WTC11 (cell line): ENCODE measurements at regions not wholly inside any gene's neighbourhood (a gene's known extent, or its start where the extent isn't known, plus 50 kb on each side); places are given as distances from the start of the nearest gene placed in this dataset.

Source experiments
- ATAC-seq: fragments of 200-7000 bp; cut with Tn5 transposase; 2 replicates; pipeline ENCODE4 v1.10.0; 2021; ENCODE audit warnings: mild to moderate bottlenecking, moderate library complexity
- CTCF ChIA-PET: fragments of 300-600 bp; sonication (Branson Sonifier 250); formaldehyde crosslinking; loops from one replicate; lab custom pipeline; 2021; ENCODE audit warnings: antibody characterized with exemption; lab: Charles Lee
- POLR2A ChIA-PET: fragments of 350-600 bp; sonication (Branson Sonifier 250); formaldehyde crosslinking; loops from one replicate; lab custom pipeline; 2021; ENCODE audit warnings: antibody characterized with exemption; lab: Charles Lee
- DNase-seq: peaks from one replicate; pipeline ENCODE4 v3.0.0; 2021; ENCODE audit warnings: low spot score
- H3K27ac Mint-ChIP-seq: 2 replicates; pipeline ENCODE4 v1.8.0; 2021; ENCODE audit warnings: mixed read lengths
- H3K27me3 Mint-ChIP-seq: 2 replicates; pipeline ENCODE4 v1.8.0; 2021; ENCODE audit warnings: low read depth, mild to moderate bottlenecking, moderate library complexity, mixed read lengths
- H3K36me3 Mint-ChIP-seq: 2 replicates; pipeline ENCODE4 v1.8.0; 2021; ENCODE audit warnings: mixed read lengths
- H3K4me1 Mint-ChIP-seq: 2 replicates; pipeline ENCODE4 v1.8.0; 2022; ENCODE audit warnings: mixed read lengths
- H3K4me3 Mint-ChIP-seq: 2 replicates; pipeline ENCODE4 v1.8.0; 2021; ENCODE audit warnings: mild to moderate bottlenecking, moderate library complexity, mixed read lengths
- H3K9me3 Mint-ChIP-seq: 2 replicates; pipeline ENCODE4 v1.8.0; 2021; ENCODE audit warnings: mixed read lengths
- AFF4 ChIP-seq: sonication (generic); formaldehyde crosslinking; IDR thresholded peaks from 2 replicates; pipeline ENCODE4 v1.8.1; 2023; ENCODE audit warnings: mild to moderate bottlenecking, missing genetic modification reagents, borderline replicate concordance
- E2F4 ChIP-seq: sonication (generic); formaldehyde crosslinking; IDR thresholded peaks from 2 replicates; pipeline ENCODE4 v1.8.1; 2022; ENCODE audit warnings: low read depth, mild to moderate bottlenecking, moderate library complexity, missing genetic modification reagents, borderline replicate concordance
- E2F5 ChIP-seq: sonication (generic); formaldehyde crosslinking; IDR thresholded peaks from 2 replicates; pipeline ENCODE4 v1.8.1; 2022; ENCODE audit warnings: mild to moderate bottlenecking, moderate library complexity, missing genetic modification reagents
- ELF4 ChIP-seq: sonication (generic); formaldehyde crosslinking; IDR thresholded peaks from 2 replicates; pipeline ENCODE4 v1.8.1; 2022; ENCODE audit warnings: low read depth, mild to moderate bottlenecking, moderate library complexity, missing genetic modification reagents
- ESRRA ChIP-seq: sonication (generic); formaldehyde crosslinking; IDR thresholded peaks from 2 replicates; pipeline ENCODE4 v1.8.1; 2022; ENCODE audit warnings: mild to moderate bottlenecking, missing genetic modification reagents, borderline replicate concordance
- ETV6 ChIP-seq: sonication (generic); formaldehyde crosslinking; IDR thresholded peaks from 2 replicates; pipeline ENCODE4 v1.8.1; 2022; ENCODE audit warnings: mild to moderate bottlenecking, missing genetic modification reagents
- GRHL2 ChIP-seq: fragments of 250-450 bp; sonication (Bioruptor Pico); IDR thresholded peaks from 2 replicates; pipeline ENCODE4 v1.8.0; 2022; ENCODE audit warnings: mild to moderate bottlenecking, moderate library complexity; ENCODE audit not compliant: insufficient replicate concordance, severe bottlenecking
- MXD4 ChIP-seq: fragments of 250-450 bp; sonication (Bioruptor Pico); IDR thresholded peaks from 2 replicates; pipeline ENCODE4 v1.8.0; 2021; ENCODE audit warnings: mild to moderate bottlenecking, moderate library complexity, borderline replicate concordance
- NR2C2 ChIP-seq: sonication (generic); formaldehyde crosslinking; IDR thresholded peaks from 2 replicates; pipeline ENCODE4 v1.8.0; 2022; ENCODE audit warnings: mild to moderate bottlenecking, missing genetic modification reagents
- OVOL2 ChIP-seq: fragments of 250-450 bp; sonication (Bioruptor Pico); IDR thresholded peaks from 2 replicates; pipeline ENCODE4 v1.9.0; 2021; ENCODE audit warnings: mild to moderate bottlenecking, borderline replicate concordance
- PRDM15 ChIP-seq: sonication (generic); formaldehyde crosslinking; IDR thresholded peaks from 2 replicates; pipeline ENCODE4 v1.8.0; 2022; ENCODE audit warnings: missing genetic modification reagents
- SMAD4 ChIP-seq: sonication (generic); formaldehyde crosslinking; IDR thresholded peaks from 2 replicates; pipeline ENCODE4 v1.8.0; 2022; ENCODE audit warnings: mild to moderate bottlenecking, missing genetic modification reagents
- SOX15 ChIP-seq: fragments of 250-450 bp; sonication (Bioruptor Pico); IDR thresholded peaks from 2 replicates; pipeline ENCODE4 v1.9.0; 2021; ENCODE audit warnings: mild to moderate bottlenecking
- TEAD4 ChIP-seq: sonication (generic); formaldehyde crosslinking; IDR thresholded peaks from 2 replicates; pipeline ENCODE4 v1.8.0; 2022; ENCODE audit warnings: mild to moderate bottlenecking, missing genetic modification reagents
- ZBTB43 ChIP-seq: sonication (generic); formaldehyde crosslinking; IDR thresholded peaks from 2 replicates; pipeline ENCODE4 v1.8.1; 2023; ENCODE audit warnings: mild to moderate bottlenecking, missing genetic modification reagents
- ZNF219 ChIP-seq: sonication (generic); formaldehyde crosslinking; IDR thresholded peaks from 2 replicates; pipeline ENCODE4 v1.8.0; 2023; ENCODE audit warnings: missing genetic modification reagents, mild to moderate bottlenecking, borderline replicate concordance
- ZNF232 ChIP-seq: sonication (generic); formaldehyde crosslinking; IDR thresholded peaks from 2 replicates; pipeline ENCODE4 v1.8.0; 2022; ENCODE audit warnings: mild to moderate bottlenecking, missing genetic modification reagents
- ZNF263 ChIP-seq: sonication (generic); formaldehyde crosslinking; IDR thresholded peaks from 2 replicates; pipeline ENCODE4 v1.8.1; 2022; ENCODE audit warnings: low read depth, mild to moderate bottlenecking, moderate library complexity, missing genetic modification reagents
- ZNF423 ChIP-seq: fragments of 250-450 bp; sonication (Bioruptor Pico); IDR thresholded peaks from 2 replicates; pipeline ENCODE4 v2.1.2; 2022; ENCODE audit warnings: mild to moderate bottlenecking, moderate library complexity
- ZNF532 ChIP-seq: fragments of 250-450 bp; sonication (Bioruptor Pico); IDR thresholded peaks from 2 replicates; pipeline ENCODE4 v1.9.0; 2021; ENCODE audit warnings: mild to moderate bottlenecking, borderline replicate concordance

GRCh38 chr5:116370149-116370548, 204.5 kb downstream of the SEMA6A start:
- ATAC-seq (peak; percentile 57), DNase-seq (no peak)
- peaks cover 8% of the 10 kb centered on the region for H3K9me3 Mint-ChIP-seq
- no peak overlapping the region for H3K27ac Mint-ChIP-seq
- CTCF ChIA-PET = interaction anchor here (0.6 to 1.2 kb wide), 3 partner anchors 9 to 697 kb away, joined by 3 to 4 read pairs (median 3); no protein-coding TSS in a partner anchor
- H3K27me3 Mint-ChIP-seq = no peaks in the 10 kb centered on the region
- TF ChIP-seq ZNF263 (CRISPR knock-in tag) (no peak), PRDM15 (CRISPR knock-in tag) (peak; percentile 88)
- TF ChIP-seq, all 79 proteins: peak for 1
- peaks cover 3% of the 10 kb centered on the region for H3K36me3 Mint-ChIP-seq
- POLR2A ChIA-PET = interaction anchor here (0.6 kb wide), 1 partner anchor 22 kb away, joined by 3 read pairs; no protein-coding TSS in a partner anchor
- H3K4me3 Mint-ChIP-seq = no peak overlapping the region
- peaks cover 24% of the 10 kb centered on the region for H3K4me1 Mint-ChIP-seq

GRCh38 chr5:116365006-116365496, 209.6 kb downstream of the SEMA6A start:
- ATAC-seq (no peak), DNase-seq (no peak)
- no peak overlapping the region for H3K27ac Mint-ChIP-seq
- H3K4me3 Mint-ChIP-seq = no peak overlapping the region
- H3K36me3 Mint-ChIP-seq = no peaks in the 10 kb centered on the region
- peaks cover 10% of the 10 kb centered on the region for H3K4me1 Mint-ChIP-seq
- H3K27me3 Mint-ChIP-seq = peaks cover 7% of the 10 kb centered on the region
- TF ChIP-seq TEAD4 = no peak
- no peak for TF ChIP-seq E2F5 (CRISPR knock-in tag)
- TF ChIP-seq ZBTB43 (CRISPR knock-in tag) = no peak
- no peak for TF ChIP-seq ELF4 (CRISPR knock-in tag)
- TF ChIP-seq ETV6 (CRISPR knock-in tag) = no peak
- TF ChIP-seq ZNF219 (CRISPR knock-in tag) = no peak
- TF ChIP-seq E2F4 = no peak
- no peak for TF ChIP-seq MXD4 (CRISPR knock-in tag)
- no peak for TF ChIP-seq GRHL2
- no peak for TF ChIP-seq AFF4 (CRISPR knock-in tag)
- no peak for TF ChIP-seq SMAD4 (CRISPR knock-in tag)
- no peak for TF ChIP-seq ZNF232 (CRISPR knock-in tag)
- TF ChIP-seq SOX15 (CRISPR knock-in tag) = no peak
- no peak for TF ChIP-seq NR2C2 (CRISPR knock-in tag)
- no peak for TF ChIP-seq ESRRA
- TF ChIP-seq ZNF423 (CRISPR knock-in tag) = no peak
- TF ChIP-seq ZNF532 (CRISPR knock-in tag) = no peak
- TF ChIP-seq OVOL2 = no peak
- ChIA-PET POLR2A (no interaction called here), CTCF (no interaction called here)
- H3K9me3 Mint-ChIP-seq = no peaks in the 10 kb centered on the region
